IMR-90 (cell line): ENCODE measurements at regions not wholly inside any gene's neighbourhood (a gene's known extent, or its start where the extent isn't known, plus 50 kb on each side); places are given as distances from the start of the nearest gene placed in this dataset.

Source experiments
- CEBPB ChIP-seq: IDR thresholded peaks from 2 replicates; pipeline ENCODE4 v1.6.1; 2012; ENCODE audit warnings: low read depth, low read length, improper control_type of control experiment
- CTCF ChIP-seq: conservative IDR thresholded peaks from 2 replicates; pipeline ENCODE4 v1.5.1; 2012; ENCODE audit warnings: mild to moderate bottlenecking, low read depth, low read length, improper control_type of control experiment
- MAFK ChIP-seq: IDR thresholded peaks from 2 replicates; pipeline ENCODE4 v1.6.1; 2012; ENCODE audit warnings: low read depth, low read length, improper control_type of control experiment
- MXI1 ChIP-seq: IDR thresholded peaks from 2 replicates; pipeline ENCODE4 v1.6.1; 2012; ENCODE audit warnings: low read depth, mild to moderate bottlenecking, low read length, moderate library complexity, borderline replicate concordance
- NFE2L2 ChIP-seq: fragments of 150-350 bp; IDR thresholded peaks from 2 replicates; pipeline ENCODE4 v1.6.1; 2016; ENCODE audit warnings: low read depth, mild to moderate bottlenecking, low read length
- POLR2A ChIP-seq: IDR thresholded peaks from 2 replicates; pipeline ENCODE4 v1.6.1; 2012; ENCODE audit warnings: mild to moderate bottlenecking, low read depth, low read length
- RCOR1 ChIP-seq: IDR thresholded peaks from 2 replicates; pipeline ENCODE4 v1.6.1; 2012; ENCODE audit warnings: mild to moderate bottlenecking, low read length, improper control_type of control experiment; ENCODE audit not compliant: insufficient replicate concordance
- RFX5 ChIP-seq: IDR thresholded peaks from 2 replicates; pipeline ENCODE4 v1.8.0; 2012; ENCODE audit warnings: low read depth, mild to moderate bottlenecking, low read length, moderate library complexity
- TF ChIP-seq, protein P1 (sequence below): fragments of 150-350 bp; IDR thresholded peaks from 2 replicates; pipeline ENCODE4 v1.6.1; 2017; ENCODE audit warnings: mild to moderate bottlenecking, antibody characterized with exemption, low read length, low read depth
- TF ChIP-seq, protein P2 (sequence below): fragments of 150-350 bp; IDR thresholded peaks from 2 replicates; pipeline ENCODE4 v1.6.1; 2016; ENCODE audit warnings: low read depth, mild to moderate bottlenecking, low read length, moderate library complexity, borderline replicate concordance

GRCh38 chr1:175865041-175865766 lies 121.8 kb upstream of the TNR start:
- TF ChIP-seq RFX5: no peak
- no peak for TF ChIP-seq MAFK
- TF ChIP-seq RCOR1: no peak
- no peak for TF ChIP-seq CTCF
- TF ChIP-seq, protein P1, sequence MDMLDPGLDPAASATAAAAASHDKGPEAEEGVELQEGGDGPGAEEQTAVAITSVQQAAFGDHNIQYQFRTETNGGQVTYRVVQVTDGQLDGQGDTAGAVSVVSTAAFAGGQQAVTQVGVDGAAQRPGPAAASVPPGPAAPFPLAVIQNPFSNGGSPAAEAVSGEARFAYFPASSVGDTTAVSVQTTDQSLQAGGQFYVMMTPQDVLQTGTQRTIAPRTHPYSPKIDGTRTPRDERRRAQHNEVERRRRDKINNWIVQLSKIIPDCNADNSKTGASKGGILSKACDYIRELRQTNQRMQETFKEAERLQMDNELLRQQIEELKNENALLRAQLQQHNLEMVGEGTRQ: no peak
- no peak for TF ChIP-seq POLR2A
- TF ChIP-seq, protein P2, sequence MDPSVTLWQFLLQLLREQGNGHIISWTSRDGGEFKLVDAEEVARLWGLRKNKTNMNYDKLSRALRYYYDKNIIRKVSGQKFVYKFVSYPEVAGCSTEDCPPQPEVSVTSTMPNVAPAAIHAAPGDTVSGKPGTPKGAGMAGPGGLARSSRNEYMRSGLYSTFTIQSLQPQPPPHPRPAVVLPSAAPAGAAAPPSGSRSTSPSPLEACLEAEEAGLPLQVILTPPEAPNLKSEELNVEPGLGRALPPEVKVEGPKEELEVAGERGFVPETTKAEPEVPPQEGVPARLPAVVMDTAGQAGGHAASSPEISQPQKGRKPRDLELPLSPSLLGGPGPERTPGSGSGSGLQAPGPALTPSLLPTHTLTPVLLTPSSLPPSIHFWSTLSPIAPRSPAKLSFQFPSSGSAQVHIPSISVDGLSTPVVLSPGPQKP: no peak
- TF ChIP-seq CEBPB: no peak
- TF ChIP-seq MXI1: no peak
- TF ChIP-seq NFE2L2: no peak
